ENCODE measurements at regions not wholly inside any gene's neighbourhood (a gene's known extent, or its start where the extent isn't known, plus 50 kb on each side); places are given as distances from the start of the nearest gene placed in this dataset.

DNA sequence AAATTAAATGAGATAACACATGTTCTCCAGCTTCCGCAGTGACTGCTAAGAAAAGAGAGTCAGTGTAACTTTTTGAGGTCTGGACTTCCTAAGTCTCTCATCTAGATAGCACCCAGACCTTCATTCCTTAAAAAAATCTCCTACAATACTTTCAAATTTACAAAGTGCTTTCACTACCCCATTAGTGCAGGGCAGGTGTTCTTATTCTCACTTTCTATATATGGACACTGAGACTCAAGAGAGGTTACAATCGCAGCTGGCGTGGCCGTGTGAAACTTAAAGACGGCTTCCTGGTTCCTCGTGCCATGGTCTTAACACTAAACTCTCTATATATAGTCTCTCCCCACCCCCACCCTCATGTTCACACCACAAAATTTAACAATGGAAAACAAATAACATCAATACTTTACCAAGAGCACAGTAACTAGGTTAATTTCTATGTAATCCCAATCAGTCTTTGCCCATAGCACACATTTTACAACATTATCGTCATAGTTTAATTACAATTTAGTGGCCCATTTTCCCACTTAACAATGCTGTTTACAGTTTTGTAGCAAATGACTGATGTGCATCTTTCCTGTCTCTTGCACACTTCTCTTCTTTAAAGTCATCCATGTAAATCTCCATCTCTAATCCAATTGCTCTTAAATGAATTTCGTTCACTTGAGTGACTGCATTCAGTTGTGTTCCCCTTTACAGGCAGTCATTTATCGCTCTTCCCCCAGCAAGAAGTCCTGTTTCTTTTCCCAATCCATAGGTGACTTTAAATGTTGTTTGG lies 78.8 kb upstream of the ARID1B start:
- Histone ChIP-seq H3K9me2 (ENCODE audit: insufficient read depth, low read length) (no peaks in the 10 kb centered on the region), H3K27me3 (ENCODE audit: insufficient read depth, low read depth, low read length) (no peaks in the 10 kb centered on the region), H3K4me2 (ENCODE audit: low read length) (no peak overlapping the region), H3K4me3 (ENCODE audit: low read length) (no peak overlapping the region), H2AFZ (ENCODE audit: low read depth, low read length) (no peak overlapping the region), H3K9me3 (ENCODE audit: low read length) (no peaks in the 10 kb centered on the region), H3K27ac (ENCODE audit: low read length) (no peak overlapping the region), H3K9ac (ENCODE audit: low read length) (no peak overlapping the region), H4K20me1 (ENCODE audit: insufficient read depth) (no peaks in the 10 kb centered on the region), H3F3A (ENCODE audit: insufficient read depth, low read length, poor library complexity, severe bottlenecking) (no peaks in the 10 kb centered on the region), H3K79me2 (replicated peaks; ENCODE audit: insufficient read depth, low read length) (no peaks in the 10 kb centered on the region), H3K36me3 (ENCODE audit: insufficient read depth, low read length) (no peaks in the 10 kb centered on the region)
- TF ChIP-seq, protein P1, sequence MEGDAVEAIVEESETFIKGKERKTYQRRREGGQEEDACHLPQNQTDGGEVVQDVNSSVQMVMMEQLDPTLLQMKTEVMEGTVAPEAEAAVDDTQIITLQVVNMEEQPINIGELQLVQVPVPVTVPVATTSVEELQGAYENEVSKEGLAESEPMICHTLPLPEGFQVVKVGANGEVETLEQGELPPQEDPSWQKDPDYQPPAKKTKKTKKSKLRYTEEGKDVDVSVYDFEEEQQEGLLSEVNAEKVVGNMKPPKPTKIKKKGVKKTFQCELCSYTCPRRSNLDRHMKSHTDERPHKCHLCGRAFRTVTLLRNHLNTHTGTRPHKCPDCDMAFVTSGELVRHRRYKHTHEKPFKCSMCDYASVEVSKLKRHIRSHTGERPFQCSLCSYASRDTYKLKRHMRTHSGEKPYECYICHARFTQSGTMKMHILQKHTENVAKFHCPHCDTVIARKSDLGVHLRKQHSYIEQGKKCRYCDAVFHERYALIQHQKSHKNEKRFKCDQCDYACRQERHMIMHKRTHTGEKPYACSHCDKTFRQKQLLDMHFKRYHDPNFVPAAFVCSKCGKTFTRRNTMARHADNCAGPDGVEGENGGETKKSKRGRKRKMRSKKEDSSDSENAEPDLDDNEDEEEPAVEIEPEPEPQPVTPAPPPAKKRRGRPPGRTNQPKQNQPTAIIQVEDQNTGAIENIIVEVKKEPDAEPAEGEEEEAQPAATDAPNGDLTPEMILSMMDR (IDR thresholded peaks at IDR 0.05; ENCODE audit: poor library complexity, severe bottlenecking) = no peak
- TF ChIP-seq EP300 (conservative IDR thresholded peaks at IDR 0.05; ENCODE audit: poor library complexity, severe bottlenecking) (no peak), SMC3 (conservative IDR thresholded peaks at IDR 0.05; ENCODE audit: poor library complexity) (no peak), TAF1 (IDR thresholded peaks at IDR 0.05; ENCODE audit: low read depth) (no peak), MXI1 (conservative IDR thresholded peaks at IDR 0.05; ENCODE audit: poor library complexity, severe bottlenecking) (no peak), POLR2AphosphoS5 (IDR thresholded peaks at IDR 0.05) (no peak), RAD21 (conservative IDR thresholded peaks at IDR 0.05) (no peak), EZH2 (IDR thresholded peaks at IDR 0.05; ENCODE audit: borderline replicate concordance, insufficient read depth, low read length, poor library complexity, severe bottlenecking) (no peak)
- TF ChIP-seq, protein P2, sequence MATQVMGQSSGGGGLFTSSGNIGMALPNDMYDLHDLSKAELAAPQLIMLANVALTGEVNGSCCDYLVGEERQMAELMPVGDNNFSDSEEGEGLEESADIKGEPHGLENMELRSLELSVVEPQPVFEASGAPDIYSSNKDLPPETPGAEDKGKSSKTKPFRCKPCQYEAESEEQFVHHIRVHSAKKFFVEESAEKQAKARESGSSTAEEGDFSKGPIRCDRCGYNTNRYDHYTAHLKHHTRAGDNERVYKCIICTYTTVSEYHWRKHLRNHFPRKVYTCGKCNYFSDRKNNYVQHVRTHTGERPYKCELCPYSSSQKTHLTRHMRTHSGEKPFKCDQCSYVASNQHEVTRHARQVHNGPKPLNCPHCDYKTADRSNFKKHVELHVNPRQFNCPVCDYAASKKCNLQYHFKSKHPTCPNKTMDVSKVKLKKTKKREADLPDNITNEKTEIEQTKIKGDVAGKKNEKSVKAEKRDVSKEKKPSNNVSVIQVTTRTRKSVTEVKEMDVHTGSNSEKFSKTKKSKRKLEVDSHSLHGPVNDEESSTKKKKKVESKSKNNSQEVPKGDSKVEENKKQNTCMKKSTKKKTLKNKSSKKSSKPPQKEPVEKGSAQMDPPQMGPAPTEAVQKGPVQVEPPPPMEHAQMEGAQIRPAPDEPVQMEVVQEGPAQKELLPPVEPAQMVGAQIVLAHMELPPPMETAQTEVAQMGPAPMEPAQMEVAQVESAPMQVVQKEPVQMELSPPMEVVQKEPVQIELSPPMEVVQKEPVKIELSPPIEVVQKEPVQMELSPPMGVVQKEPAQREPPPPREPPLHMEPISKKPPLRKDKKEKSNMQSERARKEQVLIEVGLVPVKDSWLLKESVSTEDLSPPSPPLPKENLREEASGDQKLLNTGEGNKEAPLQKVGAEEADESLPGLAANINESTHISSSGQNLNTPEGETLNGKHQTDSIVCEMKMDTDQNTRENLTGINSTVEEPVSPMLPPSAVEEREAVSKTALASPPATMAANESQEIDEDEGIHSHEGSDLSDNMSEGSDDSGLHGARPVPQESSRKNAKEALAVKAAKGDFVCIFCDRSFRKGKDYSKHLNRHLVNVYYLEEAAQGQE (IDR thresholded peaks at IDR 0.05; ENCODE audit: borderline replicate concordance) = no peak

DNA sequence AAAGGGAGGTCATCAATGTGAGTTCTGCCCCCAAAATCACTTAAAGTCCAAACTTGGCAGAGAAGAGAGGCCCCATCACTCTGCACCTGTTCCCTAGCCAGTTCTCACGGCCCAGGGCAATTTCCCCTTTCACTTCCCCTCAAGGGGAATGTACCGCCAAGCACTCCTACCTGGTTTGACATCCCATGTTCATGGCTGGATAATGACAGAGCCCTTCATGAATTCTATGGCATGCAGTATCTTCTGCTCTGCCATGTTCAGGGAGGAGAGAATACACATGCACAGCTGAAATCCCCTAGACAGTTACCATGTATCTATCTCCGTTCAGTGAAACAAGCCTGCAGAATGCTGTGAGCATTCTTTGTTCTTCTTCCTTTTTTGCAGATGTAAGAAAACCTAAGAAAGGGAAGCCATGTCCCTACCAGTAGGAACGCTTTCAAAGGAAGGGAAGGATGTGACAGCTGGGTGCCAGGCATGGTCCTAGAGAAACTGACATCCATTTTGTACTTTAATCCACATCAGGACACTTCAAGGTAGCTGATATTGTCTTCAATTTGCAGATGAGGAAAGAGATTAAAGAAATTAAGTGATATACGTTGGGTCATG lies 79.8 kb upstream of the ARID1B start:
- Histone ChIP-seq H2AFZ (ENCODE audit: low read depth, low read length) (no peak overlapping the region), H3F3A (ENCODE audit: insufficient read depth, low read length, poor library complexity, severe bottlenecking) (no peaks in the 10 kb centered on the region), H3K4me3 (ENCODE audit: low read length) (no peak overlapping the region), H3K79me2 (replicated peaks; ENCODE audit: insufficient read depth, low read length) (no peaks in the 10 kb centered on the region), H3K27ac (ENCODE audit: low read length) (no peak overlapping the region), H4K20me1 (ENCODE audit: insufficient read depth) (no peaks in the 10 kb centered on the region), H3K4me2 (ENCODE audit: low read length) (no peak overlapping the region), H3K36me3 (ENCODE audit: insufficient read depth, low read length) (no peaks in the 10 kb centered on the region), H3K9me3 (ENCODE audit: low read length) (no peaks in the 10 kb centered on the region), H3K9ac (ENCODE audit: low read length) (no peak overlapping the region), H3K27me3 (ENCODE audit: insufficient read depth, low read depth, low read length) (no peaks in the 10 kb centered on the region), H3K9me2 (ENCODE audit: insufficient read depth, low read length) (no peaks in the 10 kb centered on the region)
- TF ChIP-seq TAF1 (IDR thresholded peaks at IDR 0.05; ENCODE audit: low read depth) (no peak), RAD21 (conservative IDR thresholded peaks at IDR 0.05) (no peak), POLR2AphosphoS5 (IDR thresholded peaks at IDR 0.05) (no peak), MXI1 (conservative IDR thresholded peaks at IDR 0.05; ENCODE audit: poor library complexity, severe bottlenecking) (no peak), EP300 (conservative IDR thresholded peaks at IDR 0.05; ENCODE audit: poor library complexity, severe bottlenecking) (no peak), SMC3 (conservative IDR thresholded peaks at IDR 0.05; ENCODE audit: poor library complexity) (no peak), EZH2 (IDR thresholded peaks at IDR 0.05; ENCODE audit: borderline replicate concordance, insufficient read depth, low read length, poor library complexity, severe bottlenecking) (no peak)
- TF ChIP-seq, protein P2 (IDR thresholded peaks at IDR 0.05; ENCODE audit: borderline replicate concordance) = no peak
- TF ChIP-seq, protein P1 (IDR thresholded peaks at IDR 0.05; ENCODE audit: poor library complexity, severe bottlenecking) = no peak

Measured in neural cell (in vitro differentiated cells).